HepG2 (cell line): ENCODE measurements at regions not wholly inside any gene's neighbourhood (a gene's known extent, or its start where the extent isn't known, plus 50 kb on each side); places are given as distances from the start of the nearest gene placed in this dataset.

Experiments
- ATAC-seq: fragments of 200-7000 bp; cut with Tn5 transposase; 3 replicates; pipeline ENCODE4 v1.9.1; 2020; ENCODE audit warnings: mild to moderate bottlenecking, moderate library complexity
- BruUV-seq: library from RNA; stranded (reverse); fragments of 400-500 nt; replicated peaks from 2 replicates; lab custom pipeline; 2021; lab: Mats Ljungman, UMichigan
- CTCF ChIA-PET: fragments of 300-600 bp; formaldehyde crosslinking; extraction: SDS; loops from one replicate; lab custom pipeline; 2021; ENCODE audit warnings: low total read pairs, inconsistent platforms, low intra/inter-chr PET ratio; lab: Yijun Ruan, JAX
- POLR2A ChIA-PET: fragments of 350-600 bp; sonication (Branson Sonifier 250); formaldehyde crosslinking; loops from one replicate; lab custom pipeline; 2020; ENCODE audit warnings: antibody characterized with exemption, inconsistent platforms; lab: Yijun Ruan, JAX
- DNase-seq: peaks from one replicate; pipeline ENCODE4 v3.0.0-alpha.2; 2015; ENCODE audit warnings: low spot score
- FAIRE-seq: peaks from 3 replicates; lab custom pipeline; 2011; peaks lifted over from hg19 to GRCh38; lab: Jason Lieb, UNC
- H2AFZ ChIP-seq: one replicate; pipeline ENCODE4 v1.6.1; 2011; ENCODE audit warnings: low read length, inconsistent platforms
- H3K27ac ChIP-seq: fragments of 300-600 bp; 3 replicates; pipeline ENCODE4 v1.8.0; 2011; ENCODE audit warnings: mixed run types, mild to moderate bottlenecking, mixed read lengths, low read length, inconsistent platforms; ENCODE audit not compliant: insufficient read depth; ENCODE audit errors: extremely low read length
- H3K27me3 ChIP-seq, 2 experiments: fragments of 200-600 bp in 1 of 2; 2 replicates in 1 of 2; 3 replicates in 1 of 2; pipeline versions ENCODE4 v1.6.0 to v1.8.0; 2011; ENCODE audit warnings: low read length in 2 of 2, mild to moderate bottlenecking in 2 of 2, moderate library complexity in 2 of 2, inconsistent platforms in 1 of 2; ENCODE audit not compliant: insufficient read depth in 2 of 2, control insufficient read depth in 1 of 2
- H3K36me3 ChIP-seq, 2 experiments: fragments of 200-600 bp in 1 of 2; replicated peaks in 1 of 2; 2 replicates in 1 of 2; 3 replicates in 1 of 2; pipeline versions ENCODE4 v1.5.1 to v1.8.0; 2011; ENCODE audit warnings: low read length in 2 of 2, inconsistent platforms in 1 of 2; ENCODE audit not compliant: insufficient read depth in 2 of 2, control insufficient read depth in 1 of 2
- H3K4me1 ChIP-seq: 2 replicates; pipeline ENCODE4 v1.5.1; 2012; ENCODE audit warnings: low read length, inconsistent platforms; ENCODE audit not compliant: insufficient read depth
- H3K4me2 ChIP-seq: 2 replicates; pipeline ENCODE4 v1.6.0; 2011; ENCODE audit warnings: low read depth, low read length, inconsistent platforms
- H3K4me3 ChIP-seq, 3 experiments: fragments of 200-600 bp in 1 of 3; sonication (generic), shearing (Covaris generic) in 1 of 3; replicated peaks in 1 of 3; 2 replicates each; pipeline ENCODE4 v1.5.1; 2011 to 2016; ENCODE audit warnings: low read length in 3 of 3, inconsistent platforms in 2 of 3, low read depth in 2 of 3, mild to moderate bottlenecking in 2 of 3, control low read depth in 1 of 3, mixed read lengths in 1 of 3; ENCODE audit not compliant: insufficient read depth in 1 of 3
- H3K79me2 ChIP-seq: one replicate; pipeline ENCODE4 v1.6.1; 2011; ENCODE audit warnings: low read length, inconsistent platforms; ENCODE audit not compliant: insufficient read depth
- H3K9ac ChIP-seq: 2 replicates; pipeline ENCODE4 v1.6.0; 2011; ENCODE audit warnings: mild to moderate bottlenecking, low read depth, low read length, inconsistent platforms; ENCODE audit not compliant: insufficient read depth
- H3K9me3 ChIP-seq: 2 replicates; pipeline ENCODE4 v1.5.1; 2012; ENCODE audit warnings: mild to moderate bottlenecking, low read length
- H4K20me1 ChIP-seq: 2 replicates; pipeline ENCODE4 v1.6.0; 2011; ENCODE audit warnings: inconsistent platforms, mild to moderate bottlenecking, low read length, moderate library complexity; ENCODE audit not compliant: insufficient read depth
- CHD4 ChIP-seq: fragments of 200-600 bp; sonication (generic); IDR thresholded peaks from 2 replicates; pipeline ENCODE4 v1.7.0; 2017; ENCODE audit warnings: mild to moderate bottlenecking, low read length, borderline replicate concordance
- FOXP4 ChIP-seq: sonication (generic); formaldehyde crosslinking; IDR thresholded peaks from 2 replicates; pipeline ENCODE4 v1.4.0; 2020; ENCODE audit warnings: missing genetic modification reagents
- KMT2B ChIP-seq: IDR thresholded peaks from 2 replicates; pipeline ENCODE4 v1.6.1; 2016; ENCODE audit warnings: missing genetic modification reagents, missing compliant biosample characterization
- MTF2 ChIP-seq: sonication (generic); formaldehyde crosslinking; IDR thresholded peaks from 2 replicates; pipeline ENCODE4 v1.5.0; 2020; ENCODE audit warnings: missing genetic modification reagents, borderline replicate concordance
- NFYB ChIP-seq: sonication (generic); formaldehyde crosslinking; IDR thresholded peaks from 2 replicates; pipeline ENCODE4 v1.4.0; 2020; ENCODE audit warnings: missing genetic modification reagents
- RFXAP ChIP-seq: sonication (generic); formaldehyde crosslinking; IDR thresholded peaks from 2 replicates; pipeline ENCODE4 v1.4.0; 2020; ENCODE audit warnings: missing genetic modification reagents, borderline replicate concordance
- THRA ChIP-seq: sonication (generic); formaldehyde crosslinking; IDR thresholded peaks from 2 replicates; pipeline ENCODE4 v1.4.0; 2020; ENCODE audit warnings: missing genetic modification reagents, borderline replicate concordance
- XBP1 ChIP-seq: sonication (generic); formaldehyde crosslinking; IDR thresholded peaks from 2 replicates; pipeline ENCODE4 v1.5.0; 2020; ENCODE audit warnings: missing genetic modification reagents
- ZHX2 ChIP-seq, 2 experiments: sonication (generic) in 1 of 2; formaldehyde crosslinking in 1 of 2; IDR thresholded peaks; 2 replicates each; pipeline versions ENCODE4 v1.6.1 to v1.9.0; 2014 to 2022; ENCODE audit warnings: antibody characterized with exemption in 1 of 2, borderline replicate concordance in 1 of 2, inconsistent platforms in 1 of 2, low read depth in 1 of 2, missing genetic modification reagents in 1 of 2
- ZNF260 ChIP-seq: sonication (generic); formaldehyde crosslinking; IDR thresholded peaks from 2 replicates; pipeline ENCODE4 v1.4.0; 2020; ENCODE audit warnings: missing genetic modification reagents, low read depth, mild to moderate bottlenecking, borderline replicate concordance
- ZNF724P ChIP-seq: sonication (generic); formaldehyde crosslinking; IDR thresholded peaks from 2 replicates; pipeline ENCODE4 v1.8.0; 2022; ENCODE audit warnings: missing genetic modification reagents, borderline replicate concordance
- ZNF800 ChIP-seq: sonication (generic); formaldehyde crosslinking; IDR thresholded peaks from 2 replicates; pipeline ENCODE4 v1.4.0; 2020; ENCODE audit warnings: missing genetic modification reagents
- WGBS: methylation state at CpG from one replicate; pipeline ENCODE4 v1.1.6; 2017; ENCODE audit warnings: low lambda C conversion rate; 5-methylcytosine and 5-hydroxymethylcytosine counted together
- in situ Hi-C: cut with HindIII; loops from 2 replicates; pipeline ENCODE4 v1.10.0; 2017; ENCODE audit warnings: low pct_unique_long_range_greater_than_20kb; ENCODE audit not compliant: extremely low pct_ligation_motif_present
- intact Hi-C: fragments of 100-400 bp; cut with micrococcal nuclease; formaldehyde crosslinking; loops from one replicate; pipeline ENCODE4 v1.10.0; 2022; ENCODE audit not compliant: unreplicated experiment

- no peaks in the 10 kb centered on the region for H3K27me3 ChIP-seq
- ATAC-seq = no peak
Observed at GRCh38 chr20:12433724-12434123, 516.0 kb downstream of the BTBD3 start.

More at GRCh38 chr20:12433724-12434123, 516.0 kb downstream of the BTBD3 start:
- WGBS = 4% methylated on average over 2 of the region's 2 CpGs
- FAIRE-seq (no peak), DNase-seq (no peak)
- Histone ChIP-seq H3K36me3 (no peaks in the 10 kb centered on the region), H3K4me2 (no peak overlapping the region), H3K9me3 (no peaks in the 10 kb centered on the region), H3K9ac (no peak overlapping the region), H3K27ac (no peak overlapping the region), H3K79me2 (no peaks in the 10 kb centered on the region), H2AFZ (no peak overlapping the region), H3K4me3 (no peak overlapping the region), H3K4me1 (no peaks in the 10 kb centered on the region), H4K20me1 (no peaks in the 10 kb centered on the region)
- in situ Hi-C loops = no loop called here
- CTCF ChIA-PET = no interaction called here
- TF ChIP-seq THRA (no peak), XBP1 (CRISPR knock-in tag) (no peak), ZNF800 (CRISPR knock-in tag) (no peak), RFXAP (no peak), NFYB (CRISPR knock-in tag) (no peak), ZNF724P (no peak), ZNF260 (CRISPR knock-in tag) (no peak), CHD4 (no peak), FOXP4 (CRISPR knock-in tag) (no peak), MTF2 (no peak), ZHX2 (IDR thresholded peaks at IDR 0.05; ENCODE audit: low read depth) (no peak), ZHX2 (CRISPR knock-in tag; IDR thresholded peaks at IDR 0.05; ENCODE audit: borderline replicate concordance) (no peak), KMT2B (no peak)
- intact Hi-C loops = no loop called here
- POLR2A ChIA-PET = no interaction called here
- no TSS peak for BruUV-seq
